ENCODE measurements at regions not wholly inside any gene's neighbourhood (a gene's known extent, or its start where the extent isn't known, plus 50 kb on each side); places are given as distances from the start of the nearest gene placed in this dataset.

GRCh38 chr1:218604217-218604616 is 259.1 kb downstream of the TGFB2 start (continued):
- TF ChIP-seq RERE (CRISPR knock-in tag; IDR thresholded peaks at IDR 0.05; ENCODE audit: low read depth) (no peak), NFATC3 (CRISPR knock-in tag; IDR thresholded peaks at IDR 0.05) (no peak), ZNF354B (CRISPR knock-in tag; IDR thresholded peaks at IDR 0.05) (no peak), ZNF263 (CRISPR knock-in tag; IDR thresholded peaks at IDR 0.05) (no peak), ZNF253 (CRISPR knock-in tag; IDR thresholded peaks at IDR 0.05; ENCODE audit: borderline replicate concordance) (no peak)

- DNase-seq (ENCODE audit: low spot score) (no peak), FAIRE-seq (no peak), ATAC-seq (no peak)
- Histone ChIP-seq H2AFZ (ENCODE audit: low read length) (no peak overlapping the region), H3K4me2 (ENCODE audit: low read depth, low read length) (no peak overlapping the region), H3K27ac (ENCODE audit: extremely low read length, insufficient read depth, low read length) (no peak overlapping the region), H3K9ac (ENCODE audit: insufficient read depth, low read depth, low read length) (no peak overlapping the region), H3K9me3 (ENCODE audit: low read length) (peaks cover 10% of the 10 kb centered on the region), H3K79me2 (ENCODE audit: insufficient read depth, low read length) (no peaks in the 10 kb centered on the region), H3K36me3 (replicated peaks in 1 of 2; ENCODE audit: control insufficient read depth in 1 of 2, insufficient read depth in 2 of 2, low read length in 2 of 2) (no peaks in the 10 kb centered on the region), H3K27me3 (ENCODE audit: control insufficient read depth in 1 of 2, insufficient read depth in 2 of 2, low read length in 2 of 2) (no peaks in the 10 kb centered on the region), H4K20me1 (ENCODE audit: insufficient read depth, low read length) (no peaks in the 10 kb centered on the region), H3K4me3 (replicated peaks in 1 of 3; ENCODE audit: insufficient read depth in 1 of 3, low read depth in 2 of 3, low read length in 3 of 3) (no peak overlapping the region), H3K4me1 (ENCODE audit: insufficient read depth, low read length) (no peaks in the 10 kb centered on the region)
- CTCF ChIA-PET (ENCODE audit: low intra/inter-chr PET ratio, low total read pairs): no interaction called here
- no TSS peak for BruUV-seq (replicated peaks)
- intact Hi-C loops (cut with micrococcal nuclease; ENCODE audit: unreplicated experiment) (no loop called here), in situ Hi-C loops (cut with HindIII; ENCODE audit: extremely low pct_ligation_motif_present, low pct_unique_long_range_greater_than_20kb) (no loop called here)
- TF ChIP-seq ZNF772 (CRISPR knock-in tag; IDR thresholded peaks at IDR 0.05) (no peak), USF2 (IDR thresholded peaks at IDR 0.05; ENCODE audit: low read depth, low read length) (no peak), USF2 (CRISPR knock-in tag; IDR thresholded peaks at IDR 0.05; ENCODE audit: borderline replicate concordance) (no peak), ZNF878 (CRISPR knock-in tag; IDR thresholded peaks at IDR 0.05) (no peak), ARNT (IDR thresholded peaks at IDR 0.05) (no peak), ZNF891 (CRISPR knock-in tag; IDR thresholded peaks at IDR 0.05) (no peak), ZSCAN20 (CRISPR knock-in tag; IDR thresholded peaks at IDR 0.05; ENCODE audit: borderline replicate concordance) (no peak)
- 80% methylated on average over 1 of the region's 1 CpG for WGBS (ENCODE audit: low lambda C conversion rate)
- POLR2A ChIA-PET: no interaction called here
These were observed 266.9 kb downstream of the TGFB2 start for GRCh38 chr1:218611916-218612585.

All from HepG2 (cell line).